Ascending aorta (tissue), 2 donors: ENCODE measurements at regions not wholly inside any gene's neighbourhood (a gene's known extent, or its start where the extent isn't known, plus 50 kb on each side); places are given as distances from the start of the nearest gene placed in this dataset.

Experiments
- DNase-seq, 2 donors: peaks; one replicate each; pipeline ENCODE4 v3.0.0-alpha.2; 2019; ENCODE audit warnings: low spot score in 2 of 2
- H3K27ac ChIP-seq, 2 donors: fragments of 200-600 bp; sonication (generic); one replicate each; pipeline ENCODE4 v1.5.1; 2016 to 2017; ENCODE audit warnings: mild to moderate bottlenecking in 1 of 2
- H3K27me3 ChIP-seq: fragments of 200-600 bp; sonication (generic); one replicate; pipeline ENCODE4 v1.5.1; 2017
- H3K36me3 ChIP-seq, 2 donors: fragments of 200-600 bp; sonication (generic); one replicate each; pipeline ENCODE4 v1.5.1; 2016
- H3K4me1 ChIP-seq, 2 donors: fragments of 200-600 bp; sonication (generic); one replicate each; pipeline ENCODE4 v1.5.1; 2016 to 2017; ENCODE audit warnings: mild to moderate bottlenecking in 1 of 2
- H3K4me3 ChIP-seq, 2 donors: fragments of 200-600 bp; sonication (generic); one replicate each; pipeline ENCODE4 v1.5.1; 2016 to 2017; ENCODE audit warnings: mild to moderate bottlenecking in 1 of 2
- H3K9me3 ChIP-seq, 2 donors: fragments of 200-600 bp; sonication (generic); one replicate each; pipeline ENCODE4 v1.5.1; 2016
- CTCF ChIP-seq, 3 experiments: fragments of 200-600 bp in 2 of 3; fragments of 450-650 bp in 1 of 3; sonication (generic) in 2 of 3; IDR thresholded peaks; one replicate each; pipeline ENCODE4 v1.5.1; 2016 to 2019; ENCODE audit warnings: antibody characterized with exemption in 3 of 3, mild to moderate bottlenecking in 1 of 3, moderate library complexity in 1 of 3
- intact Hi-C: fragments of 100-400 bp; cut with DNase I; formaldehyde crosslinking; loops from one replicate; pipeline ENCODE4 v1.15.1; 2023

- H3K9me3 ChIP-seq, result no peaks in the 10 kb centered on the region
- H3K27me3 ChIP-seq, result no peaks in the 10 kb centered on the region
- H3K4me3 ChIP-seq, result no peak overlapping the region
- H3K27ac ChIP-seq, result no peak overlapping the region
- intact Hi-C loops, result loop anchor here (10.0 kb wide), 1 partner anchor 265 kb away; no protein-coding TSS in a partner anchor
- no peak for TF ChIP-seq CTCF (IDR thresholded peaks at IDR 0.05)
- no peaks in the 10 kb centered on the region for H3K36me3 ChIP-seq
- no peak for DNase-seq
- peaks cover 0 to 2% of the 10 kb centered on the region in 2 donors for H3K4me1 ChIP-seq
Observed at GRCh38 chr13:44749906-44750305, 173.8 kb upstream of the TSC22D1 start.

GRCh38 chr13:44748439-44748838 lies 172.3 kb upstream of the TSC22D1 start:
- no peak for TF ChIP-seq CTCF (IDR thresholded peaks at IDR 0.05)
- no peak for DNase-seq
- no peaks in the 10 kb centered on the region for H3K9me3 ChIP-seq
- no peaks in the 10 kb centered on the region for H3K27me3 ChIP-seq
- intact Hi-C loops, result no loop called here
- H3K36me3 ChIP-seq, result no peaks in the 10 kb centered on the region
- no peak overlapping the region for H3K4me3 ChIP-seq
- peaks cover 0 to 2% of the 10 kb centered on the region in 2 donors for H3K4me1 ChIP-seq
- no peak overlapping the region for H3K27ac ChIP-seq

- intact Hi-C loops, result no loop called here
- Histone ChIP-seq H3K4me1 (peaks cover 0 to 2% of the 10 kb centered on the region in 2 donors), H3K27me3 (no peaks in the 10 kb centered on the region), H3K9me3 (no peaks in the 10 kb centered on the region), H3K27ac (peak overlapping the region; percentile 54 to 64), H3K36me3 (no peaks in the 10 kb centered on the region), H3K4me3 (no peak overlapping the region)
- TF ChIP-seq CTCF (IDR thresholded peaks at IDR 0.05), result no peak
- no peak for DNase-seq
Observed at GRCh38 chr13:44747179-44747578, 171.0 kb upstream of the TSC22D1 start.

GRCh38 chr13:44746690-44747089 lies 170.6 kb upstream of the TSC22D1 start:
- Histone ChIP-seq H3K9me3 (no peaks in the 10 kb centered on the region), H3K36me3 (no peaks in the 10 kb centered on the region), H3K27me3 (no peaks in the 10 kb centered on the region), H3K4me1 (peaks cover 0 to 2% of the 10 kb centered on the region in 2 donors), H3K27ac (peak overlapping the region; percentile 54 to 64), H3K4me3 (no peak overlapping the region)
- intact Hi-C loops, result no loop called here
- DNase-seq, result no peak
- TF ChIP-seq CTCF (IDR thresholded peaks at IDR 0.05), result no peak

GRCh38 chr13:44744880-44745633 lies 168.9 kb upstream of the TSC22D1 start:
- no peak for TF ChIP-seq CTCF (IDR thresholded peaks at IDR 0.05)
- Histone ChIP-seq H3K27ac (no peak overlapping the region), H3K4me3 (no peak overlapping the region), H3K9me3 (no peaks in the 10 kb centered on the region), H3K4me1 (peaks cover 0 to 2% of the 10 kb centered on the region in 2 donors), H3K36me3 (no peaks in the 10 kb centered on the region), H3K27me3 (no peaks in the 10 kb centered on the region)
- intact Hi-C loops, result no loop called here
- no peak for DNase-seq
